SK-N-SH treated with all-trans-retinoic acid at 6 μM for 48 hours (cell line): ENCODE measurements at regions not wholly inside any gene's neighbourhood (a gene's known extent, or its start where the extent isn't known, plus 50 kb on each side); places are given as distances from the start of the nearest gene placed in this dataset.
A peak's percentile ranks its signal among the peaks of the same experiment; 100 is the strongest.

Experiments
- ATAC-seq: fragments of 200-7000 bp; cut with Tn5 transposase; 3 replicates; pipeline ENCODE4 v1.9.1; 2020; ENCODE audit warnings: mild to moderate bottlenecking, moderate library complexity
- BACH2 ChIP-seq: fragments of 250-450 bp; sonication (Bioruptor Pico); IDR thresholded peaks from 2 replicates; pipeline ENCODE4 v1.9.0; 2021; ENCODE audit warnings: mild to moderate bottlenecking, borderline replicate concordance
- CREB5 ChIP-seq: fragments of 250-450 bp; sonication (Bioruptor Pico); IDR thresholded peaks from 2 replicates; pipeline ENCODE4 v1.5.1; 2020; ENCODE audit warnings: low read depth, mild to moderate bottlenecking, moderate library complexity
- CSDC2 ChIP-seq: fragments of 250-450 bp; sonication (Bioruptor Pico); IDR thresholded peaks from 2 replicates; pipeline ENCODE4 v1.5.0; 2020; ENCODE audit warnings: mild to moderate bottlenecking, moderate library complexity
- CSRNP3 ChIP-seq: fragments of 250-450 bp; sonication (Bioruptor Pico); IDR thresholded peaks from 2 replicates; pipeline ENCODE4 v1.5.1; 2021; ENCODE audit warnings: mild to moderate bottlenecking, moderate library complexity
- ESRRG ChIP-seq: fragments of 250-450 bp; sonication (Bioruptor Pico); IDR thresholded peaks from 2 replicates; pipeline ENCODE4 v1.6.1; 2021; ENCODE audit warnings: mild to moderate bottlenecking
- GLIS3 ChIP-seq: fragments of 250-450 bp; sonication (Bioruptor Pico); IDR thresholded peaks from 2 replicates; pipeline ENCODE4 v1.5.0; 2020; ENCODE audit warnings: mild to moderate bottlenecking, moderate library complexity
- ISL1 ChIP-seq: fragments of 250-450 bp; sonication (Bioruptor Pico); IDR thresholded peaks from 2 replicates; pipeline ENCODE4 v2.1.2; 2022; ENCODE audit warnings: mild to moderate bottlenecking, moderate library complexity
- OSR1 ChIP-seq: fragments of 250-450 bp; sonication (Bioruptor Pico); IDR thresholded peaks from 2 replicates; pipeline ENCODE4 v1.8.0; 2022; ENCODE audit warnings: moderate library complexity, mild to moderate bottlenecking, inconsistent platforms
- POU6F1 ChIP-seq: fragments of 250-450 bp; sonication (Bioruptor Pico); IDR thresholded peaks from 2 replicates; pipeline ENCODE4 v1.8.0; 2021; ENCODE audit warnings: low read depth, mild to moderate bottlenecking, moderate library complexity, borderline replicate concordance
- PPARA ChIP-seq: fragments of 250-450 bp; sonication (Bioruptor Pico); IDR thresholded peaks from 2 replicates; pipeline ENCODE4 v1.5.0; 2020; ENCODE audit warnings: mild to moderate bottlenecking, borderline replicate concordance
- RARB ChIP-seq: fragments of 250-450 bp; sonication (Bioruptor Pico); IDR thresholded peaks from 2 replicates; pipeline ENCODE4 v1.8.0; 2021; ENCODE audit warnings: mild to moderate bottlenecking, moderate library complexity
- SNAI2 ChIP-seq: fragments of 250-450 bp; sonication (Bioruptor Pico); IDR thresholded peaks from 2 replicates; pipeline ENCODE4 v1.5.0; 2020; ENCODE audit warnings: mild to moderate bottlenecking, moderate library complexity
- TOX ChIP-seq: fragments of 250-450 bp; sonication (Bioruptor Pico); IDR thresholded peaks from 2 replicates; pipeline ENCODE4 v1.8.0; 2021; ENCODE audit warnings: mild to moderate bottlenecking, moderate library complexity, borderline replicate concordance
- TSHZ2 ChIP-seq: fragments of 250-450 bp; sonication (Bioruptor Pico); IDR thresholded peaks from 2 replicates; pipeline ENCODE4 v1.5.0; 2020; ENCODE audit warnings: mild to moderate bottlenecking, moderate library complexity
- ZC3H10 ChIP-seq: fragments of 250-450 bp; sonication (Bioruptor Pico); IDR thresholded peaks from 2 replicates; pipeline ENCODE4 v1.5.1; 2021; ENCODE audit warnings: mild to moderate bottlenecking, moderate library complexity
- ZFP3 ChIP-seq: fragments of 250-450 bp; sonication (Bioruptor Pico); IDR thresholded peaks from 2 replicates; pipeline ENCODE4 v1.5.0; 2020; ENCODE audit warnings: mild to moderate bottlenecking, moderate library complexity
- ZFP30 ChIP-seq: fragments of 450-650 bp; formaldehyde crosslinking; IDR thresholded peaks from 2 replicates; pipeline ENCODE4 v1.5.0; 2022; ENCODE audit warnings: mild to moderate bottlenecking, moderate library complexity
- ZNF8 ChIP-seq: fragments of 450-650 bp; formaldehyde crosslinking; IDR thresholded peaks from 2 replicates; pipeline ENCODE4 v1.5.0; 2020; ENCODE audit warnings: mild to moderate bottlenecking, moderate library complexity

- ATAC-seq, result no peak
- peak; percentile 29 for TF ChIP-seq ISL1 (CRISPR knock-in tag)
- TF ChIP-seq BACH2, result no peak
These were observed 494.0 kb downstream of the KIF20B start for GRCh38 chr10:90195288-90195840.

GRCh38 chr10:90197766-90198165 lies 496.4 kb downstream of the KIF20B start:
- TF ChIP-seq ZFP3 (CRISPR knock-in tag) (peak; percentile 87), ISL1 (CRISPR knock-in tag) (peak; percentile 60), ZC3H10 (CRISPR knock-in tag) (no peak), PPARA (CRISPR knock-in tag) (no peak)
- TF ChIP-seq, all 23 proteins: peak for 2
- ATAC-seq, result no peak

- TF ChIP-seq OSR1 (no peak), TOX (CRISPR knock-in tag) (no peak), TSHZ2 (CRISPR knock-in tag) (no peak), ISL1 (CRISPR knock-in tag) (0 out of 2 replicates have a peak, but pooled peaks have one; percentile 17)
- no peak for ATAC-seq
These were observed 497.7 kb downstream of the KIF20B start for GRCh38 chr10:90199093-90199492.

GRCh38 chr10:90199513-90199912 lies 498.1 kb downstream of the KIF20B start:
- no peak for TF ChIP-seq CSDC2
- TF ChIP-seq, all 23 proteins: peak for 0
- no peak for ATAC-seq

GRCh38 chr10:90204131-90204955 lies 503.0 kb downstream of the KIF20B start:
- TF ChIP-seq ZC3H10 (CRISPR knock-in tag) (no peak), ISL1 (CRISPR knock-in tag) (peak; percentile 28; the same call in 1 of the 2 replicates), SNAI2 (CRISPR knock-in tag) (peak; percentile 48; the same call in 1 of the 2 replicates)
- TF ChIP-seq, all 23 proteins: peak for 2

GRCh38 chr10:90204956-90205314 lies 503.5 kb downstream of the KIF20B start:
- no peak for ATAC-seq
- no peak for TF ChIP-seq BACH2
- no peak for TF ChIP-seq GLIS3 (CRISPR knock-in tag)
- TF ChIP-seq POU6F1 (CRISPR knock-in tag), result no peak
- TF ChIP-seq OSR1, result no peak
- TF ChIP-seq PPARA (CRISPR knock-in tag), result no peak
- TF ChIP-seq ISL1 (CRISPR knock-in tag), result peak; percentile 71
- TF ChIP-seq RARB (CRISPR knock-in tag), result no peak
- no peak for TF ChIP-seq ZFP30 (CRISPR knock-in tag)
- TF ChIP-seq ESRRG (CRISPR knock-in tag), result no peak
- TF ChIP-seq ZFP3 (CRISPR knock-in tag), result peak; percentile 66; the same call in 1 of the 2 replicates
- TF ChIP-seq, all 23 proteins: peak for 2

More at GRCh38 chr10:90204131-90204955, 503.0 kb downstream of the KIF20B start:
- ATAC-seq, result no peak

GRCh38 chr10:90205340-90205739 lies 503.9 kb downstream of the KIF20B start:
- no peak for ATAC-seq
- TF ChIP-seq ESRRG (CRISPR knock-in tag), result no peak
- TF ChIP-seq BACH2, result no peak
- no peak; the same call in 1 of the 2 replicates for TF ChIP-seq ZNF8
- TF ChIP-seq ZC3H10 (CRISPR knock-in tag), result no peak
- TF ChIP-seq CREB5 (CRISPR knock-in tag), result no peak
- no peak for TF ChIP-seq CSRNP3 (CRISPR knock-in tag)
- TF ChIP-seq, all 23 proteins: peak for 0
